ENCODE measurements at regions not wholly inside any gene's neighbourhood (a gene's known extent, or its start where the extent isn't known, plus 50 kb on each side); places are given as distances from the start of the nearest gene placed in this dataset.

DNA sequence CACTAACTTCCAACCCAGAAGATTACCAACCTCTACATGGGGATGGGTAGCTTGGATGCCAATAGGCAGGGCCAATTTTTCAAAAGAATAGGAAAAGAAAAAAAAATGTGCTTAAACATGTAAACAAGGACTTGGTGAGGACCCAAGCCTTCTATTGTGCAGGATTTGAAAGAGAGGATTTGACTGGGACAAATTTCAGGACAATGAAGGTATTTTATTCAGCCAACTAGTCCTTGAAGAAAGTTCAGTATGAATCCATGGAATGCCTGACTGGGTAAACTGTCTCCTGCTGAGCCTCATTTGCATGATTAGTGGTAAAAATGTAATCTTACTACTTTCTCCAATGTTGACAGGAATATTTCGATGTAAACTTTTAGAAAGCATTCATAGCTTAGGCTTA is 192.5 kb upstream of the RORB start:
- Histone ChIP-seq H3K9me3 (no peaks in the 10 kb centered on the region), H3K36me3 (no peaks in the 10 kb centered on the region), H3K4me3 (no peak overlapping the region), H3K27ac (no peak overlapping the region), H3K27me3 (no peaks in the 10 kb centered on the region), H3K4me1 (no peaks in the 10 kb centered on the region)
- 67 to 88% methylated on average over 1 of the region's 1 CpG for WGBS, 2 donors
- TF ChIP-seq, protein P1, sequence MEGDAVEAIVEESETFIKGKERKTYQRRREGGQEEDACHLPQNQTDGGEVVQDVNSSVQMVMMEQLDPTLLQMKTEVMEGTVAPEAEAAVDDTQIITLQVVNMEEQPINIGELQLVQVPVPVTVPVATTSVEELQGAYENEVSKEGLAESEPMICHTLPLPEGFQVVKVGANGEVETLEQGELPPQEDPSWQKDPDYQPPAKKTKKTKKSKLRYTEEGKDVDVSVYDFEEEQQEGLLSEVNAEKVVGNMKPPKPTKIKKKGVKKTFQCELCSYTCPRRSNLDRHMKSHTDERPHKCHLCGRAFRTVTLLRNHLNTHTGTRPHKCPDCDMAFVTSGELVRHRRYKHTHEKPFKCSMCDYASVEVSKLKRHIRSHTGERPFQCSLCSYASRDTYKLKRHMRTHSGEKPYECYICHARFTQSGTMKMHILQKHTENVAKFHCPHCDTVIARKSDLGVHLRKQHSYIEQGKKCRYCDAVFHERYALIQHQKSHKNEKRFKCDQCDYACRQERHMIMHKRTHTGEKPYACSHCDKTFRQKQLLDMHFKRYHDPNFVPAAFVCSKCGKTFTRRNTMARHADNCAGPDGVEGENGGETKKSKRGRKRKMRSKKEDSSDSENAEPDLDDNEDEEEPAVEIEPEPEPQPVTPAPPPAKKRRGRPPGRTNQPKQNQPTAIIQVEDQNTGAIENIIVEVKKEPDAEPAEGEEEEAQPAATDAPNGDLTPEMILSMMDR (IDR thresholded peaks at IDR 0.05), result no peak
- TF ChIP-seq POLR2A (IDR thresholded peaks at IDR 0.05), result no peak
- DNase-seq, result no peak
- intact Hi-C loops (cut with DNase I), result no loop called here

DNA sequence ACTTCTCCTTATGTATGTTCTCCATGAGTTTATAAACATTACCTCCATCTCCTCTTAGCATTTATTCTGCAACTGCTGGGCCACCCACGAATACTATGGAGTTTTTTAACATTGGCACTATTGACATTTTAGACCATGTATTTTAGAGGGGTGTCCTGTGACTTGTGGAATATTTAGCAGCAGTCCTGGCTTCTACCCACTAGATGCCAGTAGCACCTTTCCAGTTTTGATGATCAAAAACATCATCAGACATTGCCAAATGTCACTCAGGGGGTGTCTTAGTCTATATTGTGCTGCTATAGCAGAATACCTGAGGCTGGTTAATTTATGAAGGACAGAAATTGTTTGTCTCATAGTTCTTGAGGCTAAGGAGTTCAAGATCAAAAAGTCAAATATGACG is 187.5 kb upstream of the RORB start:
- H3K27me3 ChIP-seq, result no peaks in the 10 kb centered on the region
- TF ChIP-seq, protein P1 (IDR thresholded peaks at IDR 0.05), result no peak
- no peak for TF ChIP-seq POLR2A (IDR thresholded peaks at IDR 0.05)
- DNase-seq, result no peak
- no peaks in the 10 kb centered on the region for H3K36me3 ChIP-seq
- 34 to 39% methylated on average over 2 of the region's 2 CpGs for WGBS, 2 donors
- no peak overlapping the region for H3K27ac ChIP-seq
- H3K4me1 ChIP-seq, result no peaks in the 10 kb centered on the region
- H3K4me3 ChIP-seq, result no peak overlapping the region
- no peaks in the 10 kb centered on the region for H3K9me3 ChIP-seq
- intact Hi-C loops (cut with DNase I), result no loop called here

DNA sequence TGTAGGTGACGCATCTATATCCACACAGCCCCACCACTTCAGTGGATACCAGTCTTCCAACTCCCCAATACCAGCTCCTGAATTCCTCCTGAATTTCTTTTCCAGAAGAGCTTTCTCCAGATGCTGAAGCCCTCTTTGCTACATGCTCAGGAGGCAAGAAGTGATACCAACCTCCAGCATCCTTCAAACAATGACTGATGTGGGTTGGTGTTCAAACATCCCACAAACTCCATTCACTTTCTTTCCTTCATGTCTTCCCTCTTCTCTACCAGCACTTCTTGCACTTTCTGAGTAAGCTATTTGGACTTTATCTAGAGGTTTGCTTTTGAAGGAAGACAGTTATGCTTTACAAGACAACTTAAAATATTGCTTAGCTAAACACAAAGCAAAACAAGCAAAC is 179.9 kb upstream of the RORB start:
- DNase-seq, result no peak
- no peaks in the 10 kb centered on the region for H3K9me3 ChIP-seq
- no peaks in the 10 kb centered on the region for H3K4me1 ChIP-seq
- intact Hi-C loops (cut with DNase I), result no loop called here
- no peak overlapping the region for H3K4me3 ChIP-seq
- WGBS, 2 donors, result 0 to 85% methylated on average over 1 of the region's 1 CpG
- H3K27ac ChIP-seq, result no peak overlapping the region
- TF ChIP-seq POLR2A (IDR thresholded peaks at IDR 0.05), result no peak
- TF ChIP-seq, protein P1 (IDR thresholded peaks at IDR 0.05), result no peak
- no peaks in the 10 kb centered on the region for H3K36me3 ChIP-seq
- H3K27me3 ChIP-seq, result no peaks in the 10 kb centered on the region

DNA sequence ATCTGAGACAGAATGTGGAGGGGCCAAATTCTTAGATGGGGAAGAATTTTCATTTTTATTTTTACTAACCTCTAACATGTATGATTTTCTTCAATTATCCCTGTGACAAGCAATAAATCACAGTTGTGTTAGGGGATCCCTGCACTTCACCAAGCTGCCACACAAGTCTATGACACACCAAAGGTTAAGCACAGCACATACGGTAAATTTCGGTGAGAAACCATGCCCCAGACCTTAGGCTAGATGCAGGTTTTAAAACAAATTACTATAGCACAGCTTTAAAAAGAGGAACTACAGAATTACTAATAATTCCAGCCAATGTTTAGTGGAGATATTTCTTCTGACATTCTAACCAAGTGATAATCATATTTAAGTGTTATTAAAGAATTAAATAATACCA is 175.7 kb upstream of the RORB start:
- intact Hi-C loops (cut with DNase I), result no loop called here

DNA sequence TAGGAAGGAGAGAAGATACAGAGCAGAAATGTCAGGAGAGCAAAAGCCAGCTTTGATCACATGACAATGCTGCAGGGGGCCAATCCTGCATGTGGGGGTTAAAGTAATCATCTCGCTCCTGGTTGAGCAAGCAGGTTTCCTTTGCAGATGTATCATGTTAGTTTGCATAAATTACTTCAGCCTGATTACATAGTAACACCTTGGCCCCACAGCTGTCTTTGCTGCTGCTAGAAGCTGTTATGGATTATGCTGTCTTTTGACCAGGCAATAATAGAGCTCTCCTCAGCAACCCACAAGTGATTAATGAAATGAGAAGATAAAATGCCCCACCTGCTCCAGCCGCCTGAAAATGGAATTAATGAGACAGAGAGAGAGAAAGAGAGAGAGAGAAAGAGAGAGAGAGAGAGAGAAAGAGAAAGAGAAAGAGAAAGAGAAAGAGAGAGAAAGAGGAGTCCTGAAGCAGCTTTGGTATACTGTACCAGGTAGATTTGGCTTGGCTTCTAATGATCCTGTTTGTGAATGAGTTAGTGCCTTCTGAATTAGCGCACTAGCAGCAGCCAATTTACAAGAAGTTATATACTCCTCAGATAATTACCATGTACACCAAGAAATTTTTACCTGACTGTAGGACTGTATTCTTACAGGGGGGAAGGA is 174.3 kb upstream of the RORB start:
- Histone ChIP-seq H3K27ac (no peak overlapping the region), H3K4me3 (no peak overlapping the region), H3K36me3 (no peaks in the 10 kb centered on the region), H3K4me1 (no peaks in the 10 kb centered on the region), H3K27me3 (no peaks in the 10 kb centered on the region), H3K9me3 (no peaks in the 10 kb centered on the region)
- WGBS, 2 donors, result 32 to 42% methylated on average over 3 of the region's 3 CpGs
- intact Hi-C loops (cut with DNase I), result no loop called here
- no peak for TF ChIP-seq POLR2A (IDR thresholded peaks at IDR 0.05)
- TF ChIP-seq, protein P1 (IDR thresholded peaks at IDR 0.05), result no peak
- no peak for DNase-seq

More for the DNA sequence above, 175.7 kb upstream of the RORB start:
- WGBS, 2 donors, result 37 to 73% methylated on average over 2 of the region's 2 CpGs
- Histone ChIP-seq H3K4me3 (no peak overlapping the region), H3K9me3 (no peaks in the 10 kb centered on the region), H3K27ac (no peak overlapping the region), H3K4me1 (no peaks in the 10 kb centered on the region), H3K27me3 (no peaks in the 10 kb centered on the region), H3K36me3 (no peaks in the 10 kb centered on the region)
- no peak for DNase-seq
- no peak for TF ChIP-seq POLR2A (IDR thresholded peaks at IDR 0.05)
- TF ChIP-seq, protein P1 (IDR thresholded peaks at IDR 0.05), result no peak
